Natural killer cell (primary cell): ENCODE measurements at regions not wholly inside any gene's neighbourhood (a gene's known extent, or its start where the extent isn't known, plus 50 kb on each side); places are given as distances from the start of the nearest gene placed in this dataset.

Experiments
- ATAC-seq, 3 donors: fragments of 150-1000 bp in 2 of 3; fragments of 200-7000 bp in 1 of 3; cut with Tn5 transposase; 1 replicate in 1 of 3; 2 replicates in 2 of 3; pipeline ENCODE4 v1.10.0; 2021; ENCODE audit warnings: mild to moderate bottlenecking in 2 of 3, moderate library complexity in 2 of 3
- DNase-seq, 2 donors: peaks; one replicate each; pipeline versions ENCODE4 v3.0.0 to v3.0.0-alpha.2; 2013 to 2021; ENCODE audit warnings: mixed read lengths in 1 of 2
- H3K27ac ChIP-seq: one replicate; pipeline ENCODE4 v1.5.1; 2013; ENCODE audit warnings: mild to moderate bottlenecking, low read length
- H3K27me3 ChIP-seq: one replicate; pipeline ENCODE4 v1.6.1; 2013; ENCODE audit warnings: low read length; ENCODE audit not compliant: control insufficient read depth, insufficient read depth
- H3K36me3 ChIP-seq: one replicate; pipeline ENCODE4 v1.6.1; 2013; ENCODE audit warnings: low read length; ENCODE audit not compliant: control insufficient read depth, insufficient read depth
- H3K4me1 ChIP-seq: one replicate; pipeline ENCODE4 v1.6.1; 2013; ENCODE audit warnings: low read length; ENCODE audit not compliant: control insufficient read depth, insufficient read depth
- H3K4me3 ChIP-seq: one replicate; pipeline ENCODE4 v1.5.1; 2013; ENCODE audit warnings: low read length
- H3K9me3 ChIP-seq: one replicate; pipeline ENCODE4 v1.6.1; 2013; ENCODE audit warnings: low read length; ENCODE audit not compliant: control insufficient read depth, insufficient read depth
- H3K27ac Mint-ChIP-seq, 2 donors: one replicate each; pipeline ENCODE4 v1.8.0; 2022; ENCODE audit warnings: mild to moderate bottlenecking in 2 of 2, mixed read lengths in 2 of 2, moderate library complexity in 1 of 2
- H3K27me3 Mint-ChIP-seq, 2 donors: one replicate each; pipeline ENCODE4 v1.8.0; 2022; ENCODE audit warnings: low read depth in 2 of 2, mixed read lengths in 2 of 2
- H3K36me3 Mint-ChIP-seq: one replicate; pipeline ENCODE4 v1.8.0; 2022; ENCODE audit warnings: mixed read lengths
- H3K4me1 Mint-ChIP-seq, 2 donors: one replicate each; pipeline ENCODE4 v1.8.0; 2022; ENCODE audit warnings: mixed read lengths in 2 of 2
- H3K4me3 Mint-ChIP-seq: one replicate; pipeline ENCODE4 v1.8.0; 2022; ENCODE audit warnings: mild to moderate bottlenecking, moderate library complexity, mixed read lengths
- H3K9me3 Mint-ChIP-seq, 2 donors: one replicate each; pipeline ENCODE4 v1.8.0; 2022; ENCODE audit warnings: mixed read lengths in 2 of 2
- WGBS: methylation state at CpG from one replicate; pipeline ENCODE4 v1.1.7; 2013; ENCODE audit warnings: missing lambda C conversion rate; ENCODE audit not compliant: insufficient coverage; 5-methylcytosine and 5-hydroxymethylcytosine counted together
- intact Hi-C: fragments of 100-400 bp; cut with micrococcal nuclease; formaldehyde crosslinking; loops from one replicate; pipeline ENCODE4 v1.14.2; 2022
- TF ChIP-seq, protein P1 (sequence below): fragments of 200-600 bp; IDR thresholded peaks from one replicate; pipeline ENCODE4 v1.8.0; 2022; ENCODE audit warnings: antibody characterized with exemption

DNA sequence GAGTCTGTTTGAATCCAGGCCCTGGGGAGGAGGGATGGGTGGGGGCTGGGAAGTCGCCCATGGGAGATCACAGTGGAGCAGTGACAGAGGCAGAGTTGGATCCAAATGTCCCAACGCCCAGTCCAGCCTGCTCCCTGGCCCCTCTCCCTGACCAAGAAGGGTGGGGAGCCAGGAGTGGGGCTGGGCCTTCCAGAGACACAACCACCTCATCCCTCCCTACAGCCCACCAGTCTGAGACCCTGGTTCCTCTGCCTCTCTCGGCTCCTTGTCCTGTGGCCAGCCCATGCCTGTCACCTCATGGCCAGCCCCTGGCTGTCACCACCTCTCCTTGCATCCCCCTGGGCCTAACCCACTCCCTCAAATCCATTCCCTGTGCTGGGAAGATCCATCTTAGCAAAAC, 71.2 kb upstream of the PRR5 start:
- H3K27ac ChIP-seq = no peak overlapping the region
- Mint-ChIP-seq H3K27ac (peak overlapping the region in 1 of 2 donors; percentile 58), H3K4me3 (no peak overlapping the region), H3K27me3 (peaks cover 0 to 2% of the 10 kb centered on the region in 2 donors), H3K4me1 (peaks cover 12 to 20% of the 10 kb centered on the region in 2 donors), H3K36me3 (no peaks in the 10 kb centered on the region), H3K9me3 (peaks cover 0 to 5% of the 10 kb centered on the region in 2 donors)
- WGBS = 89% methylated on average over 3 of the region's 3 CpGs
- no peak overlapping the region for H3K4me3 ChIP-seq
- TF ChIP-seq, protein P1, sequence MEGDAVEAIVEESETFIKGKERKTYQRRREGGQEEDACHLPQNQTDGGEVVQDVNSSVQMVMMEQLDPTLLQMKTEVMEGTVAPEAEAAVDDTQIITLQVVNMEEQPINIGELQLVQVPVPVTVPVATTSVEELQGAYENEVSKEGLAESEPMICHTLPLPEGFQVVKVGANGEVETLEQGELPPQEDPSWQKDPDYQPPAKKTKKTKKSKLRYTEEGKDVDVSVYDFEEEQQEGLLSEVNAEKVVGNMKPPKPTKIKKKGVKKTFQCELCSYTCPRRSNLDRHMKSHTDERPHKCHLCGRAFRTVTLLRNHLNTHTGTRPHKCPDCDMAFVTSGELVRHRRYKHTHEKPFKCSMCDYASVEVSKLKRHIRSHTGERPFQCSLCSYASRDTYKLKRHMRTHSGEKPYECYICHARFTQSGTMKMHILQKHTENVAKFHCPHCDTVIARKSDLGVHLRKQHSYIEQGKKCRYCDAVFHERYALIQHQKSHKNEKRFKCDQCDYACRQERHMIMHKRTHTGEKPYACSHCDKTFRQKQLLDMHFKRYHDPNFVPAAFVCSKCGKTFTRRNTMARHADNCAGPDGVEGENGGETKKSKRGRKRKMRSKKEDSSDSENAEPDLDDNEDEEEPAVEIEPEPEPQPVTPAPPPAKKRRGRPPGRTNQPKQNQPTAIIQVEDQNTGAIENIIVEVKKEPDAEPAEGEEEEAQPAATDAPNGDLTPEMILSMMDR = no peak
- peaks cover 35% of the 10 kb centered on the region for H3K4me1 ChIP-seq
- H3K27me3 ChIP-seq = no peaks in the 10 kb centered on the region
- intact Hi-C loops = loop anchor here (5.0 kb wide), 1 partner anchor 36 kb away; no protein-coding TSS in a partner anchor
- DNase-seq (no peak), ATAC-seq (no peak)
- no peaks in the 10 kb centered on the region for H3K9me3 ChIP-seq
- no peaks in the 10 kb centered on the region for H3K36me3 ChIP-seq

DNA sequence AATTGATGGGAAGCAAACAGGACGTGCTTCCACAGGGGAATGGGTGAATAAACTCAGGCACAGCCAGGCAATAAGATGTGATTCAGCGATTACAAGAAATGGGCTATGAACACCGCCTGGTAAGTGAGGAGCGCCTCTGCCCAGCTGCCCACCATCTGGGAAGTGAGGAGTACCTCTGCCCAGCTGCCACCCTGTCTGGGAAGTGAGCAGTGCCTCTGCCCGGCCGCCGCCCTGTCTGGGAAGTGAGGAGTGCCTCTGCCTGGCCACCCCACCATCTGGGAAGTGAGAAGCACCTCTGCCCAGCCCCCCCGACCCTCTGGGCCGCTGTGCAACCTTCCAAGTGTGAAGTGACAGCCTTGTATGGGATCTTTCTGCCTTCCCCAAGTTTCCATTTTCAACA, 73.2 kb upstream of the PRR5 start:
- no peaks in the 10 kb centered on the region for H3K36me3 Mint-ChIP-seq
- Histone ChIP-seq H3K36me3 (no peaks in the 10 kb centered on the region), H3K9me3 (no peaks in the 10 kb centered on the region), H3K27me3 (no peaks in the 10 kb centered on the region), H3K27ac (no peak overlapping the region), H3K4me1 (peaks cover 22% of the 10 kb centered on the region), H3K4me3 (no peak overlapping the region)
- peaks cover 0 to 5% of the 10 kb centered on the region in 2 donors for H3K9me3 Mint-ChIP-seq
- peaks cover 0 to 2% of the 10 kb centered on the region in 2 donors for H3K27me3 Mint-ChIP-seq
- H3K4me1 Mint-ChIP-seq = peaks cover 7 to 22% of the 10 kb centered on the region in 2 donors
- intact Hi-C loops = loop anchor here (5.0 kb wide), 1 partner anchor 1242 kb away; no protein-coding TSS in a partner anchor
- WGBS = 86% methylated on average over 8 of the region's 9 CpGs
- no peak for ATAC-seq
- H3K27ac Mint-ChIP-seq = no peak overlapping the region
- DNase-seq = no peak
- no peak overlapping the region for H3K4me3 Mint-ChIP-seq
- TF ChIP-seq, protein P1 = no peak

DNA sequence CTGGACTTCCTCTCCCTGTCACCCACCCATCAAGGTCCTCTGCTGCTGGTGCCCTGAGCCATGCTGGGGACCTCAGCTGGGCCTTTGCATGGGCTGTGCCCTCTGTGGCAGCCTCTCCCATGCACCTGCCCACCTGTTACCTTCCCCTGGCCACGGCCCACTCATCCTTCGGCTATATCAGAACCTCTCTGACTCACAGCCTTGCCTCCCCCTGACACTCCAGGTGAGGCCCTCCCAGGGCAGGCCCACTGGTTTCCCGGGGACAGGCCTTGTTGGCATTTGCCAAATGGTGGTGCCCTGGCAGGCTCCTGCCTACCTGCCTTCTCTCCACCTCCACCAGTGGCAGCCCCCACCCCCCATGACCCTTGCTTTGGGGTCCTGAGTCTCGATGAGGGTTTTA, 73.7 kb upstream of the PRR5 start:
- no peak for DNase-seq
- ATAC-seq = no peak
- Mint-ChIP-seq H3K36me3 (no peaks in the 10 kb centered on the region), H3K9me3 (peaks cover 0 to 5% of the 10 kb centered on the region in 2 donors), H3K4me1 (peaks cover 7 to 23% of the 10 kb centered on the region in 2 donors), H3K4me3 (no peak overlapping the region), H3K27me3 (peaks cover 0 to 2% of the 10 kb centered on the region in 2 donors), H3K27ac (no peak overlapping the region)
- H3K36me3 ChIP-seq = no peaks in the 10 kb centered on the region
- WGBS = 82% methylated on average over 4 of the region's 4 CpGs
- H3K9me3 ChIP-seq = no peaks in the 10 kb centered on the region
- TF ChIP-seq, protein P1 = no peak
- no peak overlapping the region for H3K4me3 ChIP-seq
- H3K4me1 ChIP-seq = peaks cover 17% of the 10 kb centered on the region
- no peaks in the 10 kb centered on the region for H3K27me3 ChIP-seq
- intact Hi-C loops = loop anchor here (5.0 kb wide), 1 partner anchor 1241 kb away; no protein-coding TSS in a partner anchor
- no peak overlapping the region for H3K27ac ChIP-seq
